ENCODE measurements at regions not wholly inside any gene's neighbourhood (a gene's known extent, or its start where the extent isn't known, plus 50 kb on each side); places are given as distances from the start of the nearest gene placed in this dataset.

DNA sequence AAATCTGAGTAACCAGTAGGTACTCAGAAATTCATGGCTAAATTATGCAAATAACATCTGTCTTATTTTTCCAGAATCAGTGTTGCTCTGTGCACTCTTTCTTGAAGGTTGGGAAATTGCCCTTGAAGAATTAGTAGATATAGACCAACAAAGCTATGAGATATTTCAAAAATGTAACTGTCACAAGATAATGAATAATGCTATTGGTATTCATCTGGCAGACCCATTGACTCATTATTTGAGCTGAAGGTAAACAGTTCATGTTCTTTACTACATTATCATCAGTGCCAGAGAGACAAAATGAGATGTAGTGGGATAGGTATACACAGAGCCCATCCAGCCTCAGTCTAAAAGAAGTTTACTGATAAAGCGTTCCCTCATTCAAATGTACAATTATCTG is 274.7 kb downstream of the CASP12 start:
- no peak for TF ChIP-seq MXI1 (IDR thresholded peaks at IDR 0.05; ENCODE audit: low read depth, low read length)
- TF ChIP-seq, protein P1, sequence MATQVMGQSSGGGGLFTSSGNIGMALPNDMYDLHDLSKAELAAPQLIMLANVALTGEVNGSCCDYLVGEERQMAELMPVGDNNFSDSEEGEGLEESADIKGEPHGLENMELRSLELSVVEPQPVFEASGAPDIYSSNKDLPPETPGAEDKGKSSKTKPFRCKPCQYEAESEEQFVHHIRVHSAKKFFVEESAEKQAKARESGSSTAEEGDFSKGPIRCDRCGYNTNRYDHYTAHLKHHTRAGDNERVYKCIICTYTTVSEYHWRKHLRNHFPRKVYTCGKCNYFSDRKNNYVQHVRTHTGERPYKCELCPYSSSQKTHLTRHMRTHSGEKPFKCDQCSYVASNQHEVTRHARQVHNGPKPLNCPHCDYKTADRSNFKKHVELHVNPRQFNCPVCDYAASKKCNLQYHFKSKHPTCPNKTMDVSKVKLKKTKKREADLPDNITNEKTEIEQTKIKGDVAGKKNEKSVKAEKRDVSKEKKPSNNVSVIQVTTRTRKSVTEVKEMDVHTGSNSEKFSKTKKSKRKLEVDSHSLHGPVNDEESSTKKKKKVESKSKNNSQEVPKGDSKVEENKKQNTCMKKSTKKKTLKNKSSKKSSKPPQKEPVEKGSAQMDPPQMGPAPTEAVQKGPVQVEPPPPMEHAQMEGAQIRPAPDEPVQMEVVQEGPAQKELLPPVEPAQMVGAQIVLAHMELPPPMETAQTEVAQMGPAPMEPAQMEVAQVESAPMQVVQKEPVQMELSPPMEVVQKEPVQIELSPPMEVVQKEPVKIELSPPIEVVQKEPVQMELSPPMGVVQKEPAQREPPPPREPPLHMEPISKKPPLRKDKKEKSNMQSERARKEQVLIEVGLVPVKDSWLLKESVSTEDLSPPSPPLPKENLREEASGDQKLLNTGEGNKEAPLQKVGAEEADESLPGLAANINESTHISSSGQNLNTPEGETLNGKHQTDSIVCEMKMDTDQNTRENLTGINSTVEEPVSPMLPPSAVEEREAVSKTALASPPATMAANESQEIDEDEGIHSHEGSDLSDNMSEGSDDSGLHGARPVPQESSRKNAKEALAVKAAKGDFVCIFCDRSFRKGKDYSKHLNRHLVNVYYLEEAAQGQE (IDR thresholded peaks at IDR 0.05; ENCODE audit: borderline replicate concordance) = no peak
- TF ChIP-seq, protein P1 (CRISPR knock-in tag; IDR thresholded peaks at IDR 0.05; ENCODE audit: low read depth) = no peak
- TF ChIP-seq RCOR1 (IDR thresholded peaks at IDR 0.05; ENCODE audit: borderline replicate concordance in 1 of 2, low read depth in 2 of 2, low read length in 2 of 2) = no peak
- TF ChIP-seq MYNN (IDR thresholded peaks at IDR 0.05) = no peak
- TF ChIP-seq MYNN (CRISPR knock-in tag; IDR thresholded peaks at IDR 0.05) = no peak
- TF ChIP-seq SMARCC2 (IDR thresholded peaks at IDR 0.05; ENCODE audit: low read depth) = no peak
- TF ChIP-seq, protein P2, sequence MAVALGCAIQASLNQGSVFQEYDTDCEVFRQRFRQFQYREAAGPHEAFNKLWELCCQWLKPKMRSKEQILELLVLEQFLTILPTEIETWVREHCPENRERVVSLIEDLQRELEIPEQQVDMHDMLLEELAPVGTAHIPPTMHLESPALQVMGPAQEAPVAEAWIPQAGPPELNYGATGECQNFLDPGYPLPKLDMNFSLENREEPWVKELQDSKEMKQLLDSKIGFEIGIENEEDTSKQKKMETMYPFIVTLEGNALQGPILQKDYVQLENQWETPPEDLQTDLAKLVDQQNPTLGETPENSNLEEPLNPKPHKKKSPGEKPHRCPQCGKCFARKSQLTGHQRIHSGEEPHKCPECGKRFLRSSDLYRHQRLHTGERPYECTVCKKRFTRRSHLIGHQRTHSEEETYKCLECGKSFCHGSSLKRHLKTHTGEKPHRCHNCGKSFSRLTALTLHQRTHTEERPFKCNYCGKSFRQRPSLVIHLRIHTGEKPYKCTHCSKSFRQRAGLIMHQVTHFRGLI (CRISPR knock-in tag; IDR thresholded peaks at IDR 0.05) = no peak

Data from K562 (cell line).